ENCODE measurements at regions not wholly inside any gene's neighbourhood (a gene's known extent, or its start where the extent isn't known, plus 50 kb on each side); places are given as distances from the start of the nearest gene placed in this dataset.

DNA sequence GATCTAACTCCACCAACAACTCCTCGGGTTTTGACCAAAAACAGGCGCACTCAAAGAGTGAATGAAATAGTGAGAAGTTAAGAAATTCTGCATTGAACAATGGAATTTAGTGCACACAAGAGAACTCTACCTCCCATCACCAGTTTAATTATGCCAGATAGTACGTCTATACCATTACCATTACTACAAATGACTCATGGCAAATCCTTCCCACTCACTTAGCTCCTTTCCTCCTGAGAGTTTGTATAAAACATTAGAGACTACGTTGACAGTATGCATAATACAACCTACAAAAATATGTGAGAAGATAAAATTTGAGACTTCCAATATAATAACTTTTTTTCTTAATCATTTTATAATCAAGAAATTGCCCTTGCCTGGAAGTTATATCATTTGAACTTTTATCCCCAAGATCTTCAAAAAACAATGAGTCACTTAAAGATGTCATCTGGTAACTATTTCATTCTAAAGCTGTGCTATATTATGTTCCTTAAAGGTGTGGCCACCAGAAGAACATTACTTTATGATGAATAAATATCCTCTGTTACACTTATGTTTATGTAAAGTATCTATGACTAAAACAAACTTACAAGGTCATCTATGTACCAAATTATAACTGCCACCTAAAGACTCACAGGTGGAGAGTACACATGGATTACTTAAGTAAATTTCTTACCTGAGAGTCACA lies 297.9 kb upstream of the PTGER4 start:
- TF ChIP-seq, protein P1, sequence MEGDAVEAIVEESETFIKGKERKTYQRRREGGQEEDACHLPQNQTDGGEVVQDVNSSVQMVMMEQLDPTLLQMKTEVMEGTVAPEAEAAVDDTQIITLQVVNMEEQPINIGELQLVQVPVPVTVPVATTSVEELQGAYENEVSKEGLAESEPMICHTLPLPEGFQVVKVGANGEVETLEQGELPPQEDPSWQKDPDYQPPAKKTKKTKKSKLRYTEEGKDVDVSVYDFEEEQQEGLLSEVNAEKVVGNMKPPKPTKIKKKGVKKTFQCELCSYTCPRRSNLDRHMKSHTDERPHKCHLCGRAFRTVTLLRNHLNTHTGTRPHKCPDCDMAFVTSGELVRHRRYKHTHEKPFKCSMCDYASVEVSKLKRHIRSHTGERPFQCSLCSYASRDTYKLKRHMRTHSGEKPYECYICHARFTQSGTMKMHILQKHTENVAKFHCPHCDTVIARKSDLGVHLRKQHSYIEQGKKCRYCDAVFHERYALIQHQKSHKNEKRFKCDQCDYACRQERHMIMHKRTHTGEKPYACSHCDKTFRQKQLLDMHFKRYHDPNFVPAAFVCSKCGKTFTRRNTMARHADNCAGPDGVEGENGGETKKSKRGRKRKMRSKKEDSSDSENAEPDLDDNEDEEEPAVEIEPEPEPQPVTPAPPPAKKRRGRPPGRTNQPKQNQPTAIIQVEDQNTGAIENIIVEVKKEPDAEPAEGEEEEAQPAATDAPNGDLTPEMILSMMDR (IDR thresholded peaks at IDR 0.05; ENCODE audit: low read depth, low read length) = no peak
- no peak for TF ChIP-seq EZH2phosphoT487 (IDR thresholded peaks at IDR 0.05; ENCODE audit: low read depth)

All from OCI-LY3 (cell line).